Lung microvascular endothelial cell (primary cell): ENCODE measurements at regions not wholly inside any gene's neighbourhood (a gene's known extent, or its start where the extent isn't known, plus 50 kb on each side); places are given as distances from the start of the nearest gene placed in this dataset.
"Not testable (repeated sequence)": the region's sequence is repeated elsewhere in the genome, so short reads cannot be mapped to it uniquely, and the experiment has no call there.

Experiments
- DNase-seq, 2 donors: peaks; one replicate each; pipeline versions ENCODE4 v3.0.0 to v3.0.0-alpha.2; 2010; ENCODE audit warnings: low read depth in 2 of 2

GRCh38 chr7:110448918-110449317 is 642.0 kb upstream of the LRRN3 start:
- DNase-seq: no peak

- no peak for DNase-seq
These were observed 636.2 kb upstream of the LRRN3 start for GRCh38 chr7:110454713-110455112.

- no peak for DNase-seq
These were observed 629.3 kb upstream of the LRRN3 start for GRCh38 chr7:110461621-110462020.

- DNase-seq: no peak
These were observed 620.5 kb upstream of the LRRN3 start for GRCh38 chr7:110470420-110470819.

- DNase-seq: not testable (repeated sequence)
These were observed 618.5 kb upstream of the LRRN3 start for GRCh38 chr7:110472419-110472818.

GRCh38 chr7:110480964-110481363 is 610.0 kb upstream of the LRRN3 start:
- DNase-seq: no peak

GRCh38 chr7:110483553-110483952 is 607.4 kb upstream of the LRRN3 start:
- DNase-seq: no peak

- no peak for DNase-seq
These were observed 606.6 kb upstream of the LRRN3 start for GRCh38 chr7:110484356-110484755.

- no peak for DNase-seq
These were observed 604.4 kb upstream of the LRRN3 start for GRCh38 chr7:110486549-110486948.

GRCh38 chr7:110502888-110503465 is 588.0 kb upstream of the LRRN3 start:
- no peak for DNase-seq

- DNase-seq: no peak
These were observed 583.6 kb upstream of the LRRN3 start for GRCh38 chr7:110507369-110507768.

- no peak for DNase-seq
These were observed 583.1 kb upstream of the LRRN3 start for GRCh38 chr7:110507832-110508231.

GRCh38 chr7:110514975-110515551 is 575.9 kb upstream of the LRRN3 start:
- not testable (repeated sequence) for DNase-seq

GRCh38 chr7:110519851-110520250 is 571.1 kb upstream of the LRRN3 start:
- DNase-seq: no peak

GRCh38 chr7:110521357-110521911 is 569.5 kb upstream of the LRRN3 start:
- no peak for DNase-seq

GRCh38 chr7:110522061-110522760 is 568.7 kb upstream of the LRRN3 start:
- no peak for DNase-seq

- no peak for DNase-seq
These were observed 568.1 kb upstream of the LRRN3 start for GRCh38 chr7:110522761-110523200.

GRCh38 chr7:110529175-110529574 is 561.8 kb upstream of the LRRN3 start:
- DNase-seq: no peak

- no peak for DNase-seq
These were observed 559.7 kb upstream of the LRRN3 start for GRCh38 chr7:110531186-110531585.

GRCh38 chr7:110534241-110534931 is 556.5 kb upstream of the LRRN3 start:
- DNase-seq: no peak

- no peak for DNase-seq
These were observed 551.7 kb upstream of the LRRN3 start for GRCh38 chr7:110539216-110539615.

GRCh38 chr7:110541962-110542361 is 549.0 kb upstream of the LRRN3 start:
- no peak for DNase-seq
